Mucosa of descending colon (tissue), 3 donors: ENCODE measurements at regions not wholly inside any gene's neighbourhood (a gene's known extent, or its start where the extent isn't known, plus 50 kb on each side); places are given as distances from the start of the nearest gene placed in this dataset.

Experiments
- ATAC-seq: fragments of 200-7000 bp; cut with Tn5 transposase; one replicate; pipeline ENCODE4 v1.9.1; 2020; ENCODE audit warnings: mild to moderate bottlenecking, moderate library complexity
- DNase-seq, 3 donors: peaks; one replicate each; pipeline ENCODE4 v3.0.0-alpha.2; 2020
- H3K36me3 ChIP-seq: fragments of 200-600 bp; one replicate; pipeline ENCODE4 v1.8.0; 2021; ENCODE audit warnings: low read depth, mild to moderate bottlenecking
- H3K4me1 ChIP-seq: fragments of 200-600 bp; one replicate; pipeline ENCODE4 v1.8.0; 2021; ENCODE audit warnings: low read depth, mild to moderate bottlenecking
- H3K4me3 ChIP-seq: fragments of 200-600 bp; one replicate; pipeline ENCODE4 v1.8.0; 2021; ENCODE audit warnings: mild to moderate bottlenecking
- H3K9me3 ChIP-seq: fragments of 200-600 bp; one replicate; pipeline ENCODE4 v1.8.0; 2021; ENCODE audit warnings: mild to moderate bottlenecking
- CTCF ChIP-seq: fragments of 200-600 bp; IDR thresholded peaks from one replicate; pipeline ENCODE4 v1.8.0; 2022; ENCODE audit warnings: antibody characterized with exemption, mild to moderate bottlenecking
- intact Hi-C, 2 donors: fragments of 100-400 bp; cut with DNase I in 1 of 2; cut with micrococcal nuclease in 1 of 2; formaldehyde crosslinking; loops; one replicate each; pipeline versions ENCODE4 v1.11.0 to v1.11.1; 2022; cut with DNase I, micrococcal nuclease
- donor health status: DM: no; HTN: no; CAD: no; lungs with moderate emphysema.
- donor health status: DM: no; HTN: no; CAD: no.
- donor health status: DM: no; HTN: yes; CAD: no.

GRCh38 chr4:53659737-53660136 lies 68.5 kb upstream of the LNX1 start:
- intact Hi-C loops, result no loop called here
- Histone ChIP-seq H3K4me3 (no peak overlapping the region), H3K36me3 (no peaks in the 10 kb centered on the region), H3K9me3 (no peaks in the 10 kb centered on the region), H3K4me1 (no peaks in the 10 kb centered on the region)
- DNase-seq (no peak), ATAC-seq (no peak)
- TF ChIP-seq CTCF, result no peak

- no peaks in the 10 kb centered on the region for H3K36me3 ChIP-seq
- peaks cover 2% of the 10 kb centered on the region for H3K4me1 ChIP-seq
- no peak for DNase-seq
- no peak for TF ChIP-seq CTCF
- H3K9me3 ChIP-seq, result no peaks in the 10 kb centered on the region
- no peak overlapping the region for H3K4me3 ChIP-seq
- ATAC-seq, result no peak
- intact Hi-C loops, result no loop called here
Observed at GRCh38 chr4:53659112-53659511, 67.8 kb upstream of the LNX1 start.

- no peaks in the 10 kb centered on the region for H3K9me3 ChIP-seq
- peaks cover 13% of the 10 kb centered on the region for H3K4me1 ChIP-seq
- DNase-seq, result no peak
- no peak for TF ChIP-seq CTCF
- intact Hi-C loops, result no loop called here
- H3K36me3 ChIP-seq, result no peaks in the 10 kb centered on the region
- H3K4me3 ChIP-seq, result no peak overlapping the region
- ATAC-seq, result no peak
Observed at GRCh38 chr4:53658029-53658428, 66.7 kb upstream of the LNX1 start.

- Histone ChIP-seq H3K36me3 (no peaks in the 10 kb centered on the region), H3K9me3 (no peaks in the 10 kb centered on the region), H3K4me3 (no peak overlapping the region), H3K4me1 (peaks cover 18% of the 10 kb centered on the region)
- ATAC-seq (no peak), DNase-seq (no peak)
- intact Hi-C loops, result no loop called here
- TF ChIP-seq CTCF, result no peak
Observed at GRCh38 chr4:53656421-53656981, 65.2 kb upstream of the LNX1 start.

- no peaks in the 10 kb centered on the region for H3K36me3 ChIP-seq
- intact Hi-C loops, result no loop called here
- H3K4me3 ChIP-seq, result no peak overlapping the region
- DNase-seq (no peak), ATAC-seq (no peak)
- H3K9me3 ChIP-seq, result no peaks in the 10 kb centered on the region
- peaks cover 25% of the 10 kb centered on the region for H3K4me1 ChIP-seq
- no peak for TF ChIP-seq CTCF
Observed at GRCh38 chr4:53654300-53654758, 63.0 kb upstream of the LNX1 start.
